Neural cell (in vitro differentiated cells): ENCODE measurements at regions not wholly inside any gene's neighbourhood (a gene's known extent, or its start where the extent isn't known, plus 50 kb on each side); places are given as distances from the start of the nearest gene placed in this dataset.
A peak's percentile ranks its signal among the peaks of the same experiment; 100 is the strongest.

Experiments used
- H2AFZ ChIP-seq: fragments of 200-600, 300-800 bp; sonication (generic), shearing (Covaris generic); 2 replicates; pipeline ENCODE4 v1.6.0; 2014; ENCODE audit warnings: low read depth, mild to moderate bottlenecking, antibody characterized with exemption, low read length, moderate library complexity
- H3F3A ChIP-seq: fragments of 200-600 bp; shearing (Covaris generic); 2 replicates; pipeline ENCODE4 v1.6.1; 2016; ENCODE audit warnings: mild to moderate bottlenecking, moderate library complexity, mixed read lengths, antibody characterized with exemption, low read length; ENCODE audit not compliant: insufficient read depth, poor library complexity, severe bottlenecking
- H3K27ac ChIP-seq: fragments of 200-600, 300-800 bp; sonication (generic), shearing (Covaris generic); 2 replicates; pipeline ENCODE4 v1.5.1; 2014; ENCODE audit warnings: mild to moderate bottlenecking, low read length, moderate library complexity
- H3K27me3 ChIP-seq: fragments of 300-800, 200-600 bp; sonication (generic), shearing (Covaris generic); 2 replicates; pipeline ENCODE4 v1.6.0; 2014; ENCODE audit warnings: mild to moderate bottlenecking, low read depth, low read length, moderate library complexity; ENCODE audit not compliant: insufficient read depth
- H3K36me3 ChIP-seq: fragments of 300-800, 200-600 bp; sonication (generic), shearing (Covaris generic); 2 replicates; pipeline ENCODE4 v1.5.1; 2014; ENCODE audit warnings: mild to moderate bottlenecking, antibody characterized with exemption, low read length, moderate library complexity; ENCODE audit not compliant: insufficient read depth
- H3K4me2 ChIP-seq: fragments of 300-800, 200-600 bp; sonication (generic), shearing (Covaris generic); 2 replicates; pipeline ENCODE4 v1.6.0; 2014; ENCODE audit warnings: mild to moderate bottlenecking, low read length
- H3K4me3 ChIP-seq: fragments of 300-800, 200-600 bp; sonication (generic), shearing (Covaris generic); 2 replicates; pipeline ENCODE4 v1.5.1; 2014; ENCODE audit warnings: mild to moderate bottlenecking, low read length, moderate library complexity
- H3K79me2 ChIP-seq: fragments of 200-600 bp; shearing (Covaris generic); replicated peaks from 2 replicates; pipeline ENCODE4 v1.6.0; 2014; ENCODE audit warnings: mild to moderate bottlenecking, low read length, moderate library complexity; ENCODE audit not compliant: insufficient read depth
- H3K9ac ChIP-seq: fragments of 300-800, 200-600 bp; sonication (generic), shearing (Covaris generic); 2 replicates; pipeline ENCODE4 v1.6.1; 2016; ENCODE audit warnings: mild to moderate bottlenecking, low read length, mixed read lengths
- H3K9me2 ChIP-seq: fragments of 200-600 bp; shearing (Covaris generic); 2 replicates; pipeline ENCODE4 v1.6.1; 2016; ENCODE audit warnings: mild to moderate bottlenecking, low read length, mixed read lengths; ENCODE audit not compliant: insufficient read depth
- H3K9me3 ChIP-seq: fragments of 200-600, 300-800 bp; sonication (generic), shearing (Covaris generic); 2 replicates; pipeline ENCODE4 v1.6.1; 2016; ENCODE audit warnings: mild to moderate bottlenecking, mixed run types, low read length, moderate library complexity, mixed read lengths
- H4K20me1 ChIP-seq: fragments of 200-600 bp; shearing (Covaris generic); 2 replicates; pipeline ENCODE4 v1.6.1; 2016; ENCODE audit warnings: mild to moderate bottlenecking, mixed run types; ENCODE audit not compliant: insufficient read depth
- CTCF ChIP-seq: fragments of 450-650 bp; IDR thresholded peaks from 2 replicates; pipeline ENCODE4 v1.5.1; 2014; ENCODE audit warnings: antibody characterized with exemption, mild to moderate bottlenecking, moderate library complexity; ENCODE audit not compliant: poor library complexity, severe bottlenecking
- EP300 ChIP-seq: fragments of 450-650 bp; conservative IDR thresholded peaks from 2 replicates; pipeline ENCODE4 v1.6.1; 2014; ENCODE audit warnings: antibody characterized with exemption, mild to moderate bottlenecking, moderate library complexity; ENCODE audit not compliant: poor library complexity, severe bottlenecking
- EZH2 ChIP-seq: fragments of 200-600, 300-800 bp; shearing (Covaris generic), sonication (generic); IDR thresholded peaks from 2 replicates; pipeline ENCODE4 v1.6.1; 2014; ENCODE audit warnings: antibody characterized with exemption, low read length, borderline replicate concordance, mild to moderate bottlenecking; ENCODE audit not compliant: insufficient read depth, poor library complexity, severe bottlenecking
- MXI1 ChIP-seq: fragments of 450-650 bp; conservative IDR thresholded peaks from 2 replicates; pipeline ENCODE4 v1.6.1; 2014; ENCODE audit warnings: antibody characterized with exemption, mild to moderate bottlenecking; ENCODE audit not compliant: poor library complexity, severe bottlenecking
- POLR2AphosphoS5 ChIP-seq: IDR thresholded peaks from 2 replicates; pipeline ENCODE4 v1.6.1; 2012
- RAD21 ChIP-seq: fragments of 450-650 bp; conservative IDR thresholded peaks from 2 replicates; pipeline ENCODE4 v1.6.1; 2014; ENCODE audit warnings: antibody characterized with exemption, mild to moderate bottlenecking, moderate library complexity
- REST ChIP-seq: IDR thresholded peaks from 2 replicates; pipeline ENCODE4 v1.6.1; 2012; ENCODE audit warnings: borderline replicate concordance
- SMC3 ChIP-seq: fragments of 450-650 bp; conservative IDR thresholded peaks from 2 replicates; pipeline ENCODE4 v1.6.1; 2014; ENCODE audit warnings: antibody characterized with exemption, mild to moderate bottlenecking, moderate library complexity; ENCODE audit not compliant: poor library complexity
- TAF1 ChIP-seq: IDR thresholded peaks from 2 replicates; pipeline ENCODE4 v1.6.1; 2012; ENCODE audit warnings: low read depth

- Histone ChIP-seq H4K20me1 (no peaks in the 10 kb centered on the region), H3F3A (no peaks in the 10 kb centered on the region), H3K4me3 (no peak overlapping the region), H3K27me3 (no peaks in the 10 kb centered on the region), H3K4me2 (no peak overlapping the region), H3K9me2 (no peaks in the 10 kb centered on the region), H3K79me2 (no peaks in the 10 kb centered on the region), H3K9ac (no peak overlapping the region), H3K36me3 (no peaks in the 10 kb centered on the region), H3K27ac (no peak overlapping the region), H2AFZ (peak overlapping the region; percentile 11), H3K9me3 (no peaks in the 10 kb centered on the region)
- TF ChIP-seq TAF1 (no peak), CTCF (peak; percentile 91), RAD21 (peak; percentile 92), SMC3 (peak; percentile 92), POLR2AphosphoS5 (no peak)
Measured at GRCh38 chr6:14066782-14067406, 50.7 kb upstream of the CD83 start.

- no peaks in the 10 kb centered on the region for H3F3A ChIP-seq
- H3K9ac ChIP-seq, result no peak overlapping the region
- no peak overlapping the region for H3K4me2 ChIP-seq
- no peaks in the 10 kb centered on the region for H4K20me1 ChIP-seq
- no peaks in the 10 kb centered on the region for H3K9me2 ChIP-seq
- TF ChIP-seq SMC3 (no peak), EP300 (no peak), RAD21 (no peak), MXI1 (no peak), CTCF (no peak), REST (no peak), POLR2AphosphoS5 (no peak), TAF1 (no peak), EZH2 (no peak)
- H3K4me3 ChIP-seq, result no peak overlapping the region
- no peak overlapping the region for H3K27ac ChIP-seq
- H3K9me3 ChIP-seq, result no peaks in the 10 kb centered on the region
- no peaks in the 10 kb centered on the region for H3K79me2 ChIP-seq
- no peaks in the 10 kb centered on the region for H3K36me3 ChIP-seq
- no peaks in the 10 kb centered on the region for H3K27me3 ChIP-seq
- H2AFZ ChIP-seq, result no peak overlapping the region
Measured at GRCh38 chr6:14067656-14068055, 49.9 kb upstream of the CD83 start.
